Esophagus (tissue), 2 donors: ENCODE measurements at regions not wholly inside any gene's neighbourhood (a gene's known extent, or its start where the extent isn't known, plus 50 kb on each side); places are given as distances from the start of the nearest gene placed in this dataset.
"Not testable (repeated sequence)": the region's sequence is repeated elsewhere in the genome, so short reads cannot be mapped to it uniquely, and the experiment has no call there.

ENCODE experiments used
- H3K27ac ChIP-seq, 2 donors: one replicate each; pipeline ENCODE4 v1.5.1; 2013; ENCODE audit warnings: low read depth in 2 of 2, mild to moderate bottlenecking in 2 of 2, inconsistent platforms in 1 of 2, low read length in 1 of 2, moderate library complexity in 1 of 2
- H3K27me3 ChIP-seq, 2 donors: one replicate each; pipeline ENCODE4 v1.6.1; 2013; ENCODE audit warnings: low read length in 2 of 2, control low read depth in 1 of 2, mild to moderate bottlenecking in 1 of 2; ENCODE audit not compliant: insufficient read depth in 2 of 2, control insufficient read depth in 1 of 2
- H3K36me3 ChIP-seq, 2 donors: one replicate each; pipeline ENCODE4 v1.6.1; 2013; ENCODE audit warnings: low read length in 1 of 2; ENCODE audit not compliant: control insufficient read depth in 2 of 2, insufficient read depth in 2 of 2
- H3K4me1 ChIP-seq, 2 donors: one replicate each; pipeline ENCODE4 v1.6.1; 2013; ENCODE audit warnings: low read length in 1 of 2; ENCODE audit not compliant: control insufficient read depth in 2 of 2, insufficient read depth in 2 of 2
- H3K4me3 ChIP-seq, 2 donors: one replicate each; pipeline ENCODE4 v1.5.1; 2013; ENCODE audit warnings: low read length in 2 of 2, mild to moderate bottlenecking in 2 of 2, low read depth in 1 of 2, moderate library complexity in 1 of 2
- H3K9me3 ChIP-seq, 2 donors: one replicate each; pipeline ENCODE4 v1.6.1; 2013; ENCODE audit warnings: mild to moderate bottlenecking in 2 of 2, low read depth in 1 of 2, low read length in 1 of 2, moderate library complexity in 1 of 2; ENCODE audit not compliant: control insufficient read depth in 2 of 2, insufficient read depth in 1 of 2
- whole genome bisulfite sequencing, 2 donors: extraction: QIAGEN DNeasy Blood & Tissue Kit; methylation state at CpG; one replicate each; pipeline ENCODE4 v1.1.7; 2013; 5-methylcytosine and 5-hydroxymethylcytosine counted together
- donor health status: healthy with polysubstance abuse.
- donor health status: Bipolar disorder and iron deficiency.

DNA sequence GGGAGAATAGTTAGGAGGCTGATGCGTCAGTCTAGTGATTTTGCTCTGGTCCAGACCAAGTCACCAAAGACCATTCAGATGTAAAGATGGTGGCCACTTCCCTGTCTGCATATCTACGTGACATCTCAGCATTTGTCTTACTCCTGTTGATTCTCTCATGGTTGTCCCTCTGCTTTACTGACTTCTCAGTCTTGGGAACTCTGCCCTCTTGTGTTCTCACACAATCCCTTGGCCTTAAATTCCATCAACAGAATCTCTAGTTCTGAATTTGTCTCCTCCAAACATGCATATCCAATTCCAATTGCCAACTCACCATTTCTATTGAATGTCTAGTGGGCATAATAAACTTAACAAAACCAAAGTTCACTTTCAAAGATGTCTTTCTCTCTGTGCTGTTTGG lies 147.8 kb downstream of the SLC24A2 start:
- Histone ChIP-seq H3K36me3 (no peaks in the 10 kb centered on the region), H3K27ac (no peak overlapping the region), H3K4me3 (no peak overlapping the region), H3K27me3 (no peaks in the 10 kb centered on the region), H3K9me3 (no peaks in the 10 kb centered on the region), H3K4me1 (no peaks in the 10 kb centered on the region)
- WGBS, 2 donors, result 68 to 74% methylated on average over 2 of the region's 2 CpGs

DNA sequence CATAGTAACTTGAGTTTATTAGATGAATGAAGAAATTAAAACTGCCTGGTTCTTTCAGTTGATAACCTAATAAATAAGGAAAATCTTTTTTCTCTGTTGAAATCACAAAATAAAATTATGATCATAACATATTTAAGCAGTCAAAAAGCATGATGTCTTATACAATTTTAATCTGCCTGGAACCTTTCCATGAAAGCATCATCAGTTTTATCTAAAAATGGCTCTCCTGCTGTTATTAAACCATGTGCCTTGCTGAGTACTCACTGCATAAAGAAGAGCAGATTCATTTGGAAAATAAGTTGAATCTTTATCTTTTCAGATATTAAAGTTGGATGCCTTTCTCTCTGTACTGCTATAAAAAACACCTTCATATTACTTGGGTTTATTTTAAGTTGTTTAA lies 148.8 kb downstream of the SLC24A2 start:
- H3K27ac ChIP-seq, result no peak overlapping the region
- no peaks in the 10 kb centered on the region for H3K9me3 ChIP-seq
- no peak overlapping the region for H3K4me3 ChIP-seq
- no peaks in the 10 kb centered on the region for H3K4me1 ChIP-seq
- no peaks in the 10 kb centered on the region for H3K36me3 ChIP-seq
- no peaks in the 10 kb centered on the region for H3K27me3 ChIP-seq

DNA sequence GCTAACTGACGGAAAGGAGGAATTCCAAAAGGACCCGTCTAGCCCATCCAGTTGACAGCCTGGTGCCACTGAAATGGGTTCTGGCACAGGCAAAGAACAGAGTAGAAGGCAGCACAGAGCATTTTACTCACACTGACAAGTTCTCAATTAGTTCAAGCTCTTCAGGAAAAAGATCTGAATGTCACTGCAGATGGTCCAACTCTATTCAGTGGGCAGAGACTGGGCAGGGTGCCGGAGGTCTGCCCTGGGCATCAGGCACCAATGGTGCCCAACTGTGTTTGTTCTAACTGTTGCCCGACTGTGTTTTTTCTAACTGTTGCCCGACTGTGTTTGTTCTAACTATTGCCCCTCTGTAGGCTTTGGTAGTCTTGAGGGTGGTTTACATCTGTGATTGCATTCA lies 151.8 kb downstream of the SLC24A2 start:
- Histone ChIP-seq H3K27ac (no peak overlapping the region), H3K27me3 (no peaks in the 10 kb centered on the region), H3K4me3 (no peak overlapping the region), H3K4me1 (no peaks in the 10 kb centered on the region), H3K9me3 (no peaks in the 10 kb centered on the region), H3K36me3 (no peaks in the 10 kb centered on the region)
- WGBS, 2 donors, result 80 to 83% methylated on average over 5 of the region's 5 CpGs

DNA sequence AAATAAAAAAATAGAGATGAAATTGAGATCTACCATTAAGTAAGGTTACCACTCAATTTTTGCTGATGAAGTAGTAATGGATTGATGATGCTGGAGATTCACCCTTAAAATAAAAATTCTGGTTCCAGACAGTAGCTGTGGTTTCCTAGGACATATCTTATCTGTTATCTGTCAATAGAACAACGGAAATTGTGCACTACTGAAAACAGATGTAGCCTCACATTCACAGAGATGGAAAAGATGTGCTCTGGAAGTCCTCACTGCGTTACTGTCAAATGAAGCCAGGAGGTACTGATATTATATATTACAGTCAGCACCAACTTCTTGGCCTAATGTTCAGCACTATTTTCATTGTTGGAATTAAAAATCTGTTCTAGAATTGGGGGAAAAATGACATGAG lies 154.0 kb downstream of the SLC24A2 start:
- no peak overlapping the region for H3K27ac ChIP-seq
- WGBS, 2 donors, result 61 to 62% methylated on average over 2 of the region's 2 CpGs
- H3K9me3 ChIP-seq, result no peaks in the 10 kb centered on the region
- H3K4me3 ChIP-seq, result no peak overlapping the region
- no peaks in the 10 kb centered on the region for H3K36me3 ChIP-seq
- no peaks in the 10 kb centered on the region for H3K4me1 ChIP-seq
- no peaks in the 10 kb centered on the region for H3K27me3 ChIP-seq

DNA sequence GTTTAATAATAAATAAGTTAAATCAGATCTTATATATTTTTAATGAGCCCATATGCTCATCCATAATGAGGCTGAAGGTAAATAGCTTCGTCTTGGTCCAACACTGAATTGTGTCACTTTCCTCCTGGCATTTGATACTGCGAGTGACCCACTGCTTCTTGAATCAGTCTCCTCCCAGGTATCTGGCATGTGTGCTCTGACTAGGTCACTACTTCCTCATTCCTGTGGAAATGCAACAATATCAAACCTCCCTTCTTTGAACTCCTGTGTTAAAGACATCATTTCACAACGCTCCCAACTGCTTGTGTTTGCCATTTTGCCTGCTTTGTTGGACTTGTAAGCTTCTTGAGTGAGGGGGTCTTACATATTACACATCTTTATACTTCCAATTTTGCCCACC lies 157.7 kb downstream of the SLC24A2 start:
- no peaks in the 10 kb centered on the region for H3K4me1 ChIP-seq
- H3K27ac ChIP-seq, result no peak overlapping the region
- no peaks in the 10 kb centered on the region for H3K36me3 ChIP-seq
- no peaks in the 10 kb centered on the region for H3K9me3 ChIP-seq
- WGBS, 2 donors, result 47 to 51% methylated on average over 3 of the region's 3 CpGs
- no peaks in the 10 kb centered on the region for H3K27me3 ChIP-seq
- H3K4me3 ChIP-seq, result no peak overlapping the region

DNA sequence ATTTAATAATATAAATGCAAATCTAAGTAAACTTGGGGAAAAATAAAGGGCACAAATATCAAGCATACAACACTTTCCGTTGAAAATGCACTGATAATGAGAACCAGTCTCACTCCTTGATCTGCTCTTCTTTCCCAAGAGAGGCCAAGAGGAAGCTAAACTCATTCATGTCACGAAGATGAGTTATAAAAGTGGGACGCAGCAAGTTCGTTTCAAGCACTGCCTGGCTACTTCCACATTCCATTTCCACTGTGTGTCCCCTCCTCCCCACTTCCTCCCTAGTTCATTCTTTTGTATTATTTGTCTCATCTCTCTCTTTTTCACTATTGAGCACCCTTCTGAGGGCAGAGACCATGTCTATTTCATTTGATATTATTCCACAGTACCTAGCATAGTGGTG lies 158.1 kb downstream of the SLC24A2 start:
- Histone ChIP-seq H3K9me3 (no peaks in the 10 kb centered on the region), H3K27me3 (no peaks in the 10 kb centered on the region), H3K36me3 (no peaks in the 10 kb centered on the region), H3K4me1 (no peaks in the 10 kb centered on the region), H3K27ac (no peak overlapping the region), H3K4me3 (no peak overlapping the region)
- 52 to 57% methylated on average over 4 of the region's 4 CpGs for WGBS, 2 donors

DNA sequence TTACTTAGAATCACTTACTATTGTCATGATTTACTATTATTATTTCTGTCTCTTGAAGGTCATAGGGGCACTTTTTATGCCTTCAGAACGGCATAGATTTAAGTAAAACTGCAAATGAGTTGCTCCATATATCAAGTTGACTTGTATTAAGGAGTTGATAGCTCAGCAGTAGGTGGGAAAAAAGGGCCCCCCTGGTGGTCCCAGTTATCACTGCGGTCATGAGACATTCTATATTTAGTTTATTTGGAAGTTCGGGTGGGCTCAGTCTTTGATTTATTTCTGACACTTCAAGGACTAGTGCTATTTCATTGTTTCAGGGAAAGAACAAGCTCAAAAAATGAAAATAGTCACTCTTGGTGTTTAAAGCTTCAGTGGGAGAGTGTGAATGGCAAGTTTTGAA lies 159.3 kb downstream of the SLC24A2 start:
- Histone ChIP-seq H3K27ac (no peak overlapping the region), H3K27me3 (no peaks in the 10 kb centered on the region), H3K36me3 (no peaks in the 10 kb centered on the region), H3K4me3 (no peak overlapping the region), H3K4me1 (no peaks in the 10 kb centered on the region), H3K9me3 (no peaks in the 10 kb centered on the region)
- WGBS, 2 donors, result 36 to 40% methylated on average over 3 of the region's 3 CpGs

DNA sequence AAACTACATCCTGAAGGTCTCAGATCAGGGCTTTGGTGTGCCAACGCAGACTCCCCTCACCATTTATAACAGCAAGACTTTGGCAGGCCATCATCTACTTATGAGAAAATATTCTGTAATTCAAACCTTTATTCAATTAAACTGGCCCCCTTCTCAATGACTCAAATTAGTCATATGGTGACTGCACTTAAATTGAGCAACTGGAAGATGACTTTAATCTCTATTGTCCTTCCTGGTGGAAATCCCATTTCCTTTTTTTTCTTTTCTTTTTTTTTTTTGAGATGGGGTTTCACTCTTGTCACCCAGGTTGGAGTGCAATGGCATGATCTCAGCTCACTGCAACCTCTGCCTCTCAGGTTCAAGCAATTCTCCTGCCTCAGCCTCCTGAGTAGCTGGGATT lies 163.4 kb downstream of the SLC24A2 start:
- H3K36me3 ChIP-seq, H3K4me3 ChIP-seq, H3K4me1 ChIP-seq, H3K9me3 ChIP-seq, H3K27me3 ChIP-seq, H3K27ac ChIP-seq: not testable (repeated sequence)
- 86 to 97% methylated on average over 1 of the region's 1 CpG for WGBS, 2 donors

DNA sequence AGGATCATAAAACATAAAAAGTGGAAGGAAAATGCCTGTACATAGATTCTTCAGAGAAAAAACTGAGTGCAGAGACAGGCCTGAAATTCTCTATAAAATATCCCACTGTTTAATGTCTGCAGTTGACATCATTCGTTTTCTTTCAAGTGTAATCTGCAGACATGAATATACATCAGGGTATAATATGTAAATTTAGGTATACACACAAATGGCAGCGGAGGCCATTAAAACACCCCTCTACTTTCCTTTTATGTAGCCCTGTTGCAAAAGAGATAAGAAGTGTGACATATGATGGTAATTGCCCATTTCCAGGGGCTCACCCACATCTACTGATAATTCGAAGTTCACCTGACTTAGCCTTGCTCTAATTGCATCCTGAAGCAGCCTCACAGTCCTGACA lies 164.3 kb downstream of the SLC24A2 start:
- no peaks in the 10 kb centered on the region for H3K9me3 ChIP-seq
- H3K4me1 ChIP-seq, result no peaks in the 10 kb centered on the region
- H3K27me3 ChIP-seq, result no peaks in the 10 kb centered on the region
- 58 to 69% methylated on average over 3 of the region's 3 CpGs for WGBS, 2 donors
- no peaks in the 10 kb centered on the region for H3K36me3 ChIP-seq
- H3K27ac ChIP-seq, result no peak overlapping the region
- H3K4me3 ChIP-seq, result no peak overlapping the region

DNA sequence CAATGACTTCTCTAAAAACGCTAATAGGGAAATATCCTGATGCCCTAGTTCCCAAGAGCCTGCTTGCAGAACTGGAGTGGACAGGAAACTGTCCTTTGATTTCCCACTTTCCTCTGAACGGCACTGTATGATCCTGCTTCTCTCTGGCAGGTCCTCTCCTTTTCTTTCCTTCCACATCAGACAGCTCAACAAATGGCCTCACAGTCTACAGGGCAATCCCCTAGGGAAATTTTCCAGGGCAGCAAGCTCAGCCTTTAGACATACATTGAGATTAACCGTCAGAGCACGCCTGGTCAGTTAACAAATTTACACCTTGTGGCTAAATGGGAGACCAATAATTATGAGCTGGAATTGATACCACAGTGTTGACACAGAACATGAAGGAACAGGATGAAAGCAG lies 164.9 kb downstream of the SLC24A2 start:
- no peak overlapping the region for H3K27ac ChIP-seq
- no peak overlapping the region for H3K4me3 ChIP-seq
- H3K9me3 ChIP-seq, result no peaks in the 10 kb centered on the region
- no peaks in the 10 kb centered on the region for H3K27me3 ChIP-seq
- no peaks in the 10 kb centered on the region for H3K4me1 ChIP-seq
- H3K36me3 ChIP-seq, result no peaks in the 10 kb centered on the region
- 46 to 49% methylated on average over 4 of the region's 4 CpGs for WGBS, 2 donors
